SU-DHL-6 (cell line): ENCODE measurements at regions not wholly inside any gene's neighbourhood (a gene's known extent, or its start where the extent isn't known, plus 50 kb on each side); places are given as distances from the start of the nearest gene placed in this dataset.

Experiments
- CTCF ChIP-seq: fragments of 200-600 bp; sonication (generic); IDR thresholded peaks from one replicate; pipeline ENCODE4 v1.5.1; 2017; ENCODE audit warnings: antibody characterized with exemption, mild to moderate bottlenecking, low read length, moderate library complexity; ENCODE audit not compliant: insufficient read depth, poor library complexity, severe bottlenecking
- EZH2phosphoT487 ChIP-seq: fragments of 200-600 bp; sonication (generic), shearing (Covaris generic); conservative IDR thresholded peaks from 2 replicates; pipeline ENCODE4 v1.6.1; 2018; ENCODE audit warnings: mild to moderate bottlenecking, antibody characterized with exemption, low read length, moderate library complexity, mixed read lengths

- no peak for TF ChIP-seq CTCF
- no peak for TF ChIP-seq EZH2phosphoT487
Observed at GRCh38 chr7:53628775-53629174, 593.3 kb downstream of the POM121L12 start.
